WERI-Rb-1 (cell line): ENCODE measurements at regions not wholly inside any gene's neighbourhood (a gene's known extent, or its start where the extent isn't known, plus 50 kb on each side); places are given as distances from the start of the nearest gene placed in this dataset.
"Not testable (repeated sequence)": the region's sequence is repeated elsewhere in the genome, so short reads cannot be mapped to it uniquely, and the experiment has no call there.

Experiments used
- DNase-seq: peaks from one replicate; pipeline ENCODE4 v3.0.0-alpha.2; 2020
- H3K27ac ChIP-seq: fragments of 250-450 bp; sonication (Bioruptor Pico); 2 replicates; pipeline ENCODE4 v1.5.1; 2020; ENCODE audit warnings: mild to moderate bottlenecking, moderate library complexity
- H3K27me3 ChIP-seq: fragments of 250-450 bp; sonication (Bioruptor Pico); 2 replicates; pipeline ENCODE4 v1.5.1; 2021; ENCODE audit warnings: mild to moderate bottlenecking, low read depth, moderate library complexity; ENCODE audit not compliant: insufficient read depth, severe bottlenecking
- H3K36me3 ChIP-seq: fragments of 250-450 bp; sonication (Bioruptor Pico); 2 replicates; pipeline ENCODE4 v1.5.1; 2020; ENCODE audit warnings: mild to moderate bottlenecking, moderate library complexity
- H3K4me3 ChIP-seq: 2 replicates; pipeline ENCODE4 v1.5.1; 2011; ENCODE audit warnings: low read depth, mild to moderate bottlenecking, control low read depth, low read length
- H3K9me3 ChIP-seq: fragments of 250-450 bp; sonication (Bioruptor Pico); 2 replicates; pipeline ENCODE4 v1.5.1; 2021; ENCODE audit warnings: mild to moderate bottlenecking, moderate library complexity; ENCODE audit not compliant: severe bottlenecking
- CTCF ChIP-seq: IDR thresholded peaks from 2 replicates; pipeline ENCODE4 v1.5.1; 2011; ENCODE audit warnings: low read depth, mild to moderate bottlenecking, control low read depth, inconsistent platforms, low read length

GRCh38 chr1:68868606-68869005 lies 371.7 kb upstream of the DEPDC1 start:
- H3K4me3 ChIP-seq = no peak overlapping the region
- TF ChIP-seq CTCF = no peak
- no peaks in the 10 kb centered on the region for H3K36me3 ChIP-seq
- no peaks in the 10 kb centered on the region for H3K9me3 ChIP-seq
- DNase-seq = no peak
- H3K27me3 ChIP-seq = no peaks in the 10 kb centered on the region
- H3K27ac ChIP-seq = no peak overlapping the region

GRCh38 chr1:68873144-68873543 lies 376.3 kb upstream of the DEPDC1 start:
- no peak for DNase-seq
- H3K27ac ChIP-seq = no peak overlapping the region
- no peaks in the 10 kb centered on the region for H3K9me3 ChIP-seq
- TF ChIP-seq CTCF = no peak
- H3K36me3 ChIP-seq = no peaks in the 10 kb centered on the region
- no peak overlapping the region for H3K4me3 ChIP-seq
- no peaks in the 10 kb centered on the region for H3K27me3 ChIP-seq

- not testable (repeated sequence) for DNase-seq, H3K27ac ChIP-seq, H3K4me3 ChIP-seq, H3K9me3 ChIP-seq, H3K36me3 ChIP-seq, H3K27me3 ChIP-seq
Observed at GRCh38 chr1:68881330-68882194, 384.7 kb upstream of the DEPDC1 start.

GRCh38 chr1:68889471-68889870 lies 392.6 kb upstream of the DEPDC1 start:
- TF ChIP-seq CTCF = no peak
- Histone ChIP-seq H3K27me3 (no peaks in the 10 kb centered on the region), H3K27ac (no peak overlapping the region), H3K4me3 (no peak overlapping the region), H3K9me3 (no peaks in the 10 kb centered on the region), H3K36me3 (no peaks in the 10 kb centered on the region)
- DNase-seq = no peak

GRCh38 chr1:68890736-68891135 lies 393.9 kb upstream of the DEPDC1 start:
- TF ChIP-seq CTCF = no peak
- DNase-seq = no peak
- Histone ChIP-seq H3K4me3 (no peak overlapping the region), H3K9me3 (no peaks in the 10 kb centered on the region), H3K27ac (no peak overlapping the region), H3K36me3 (no peaks in the 10 kb centered on the region), H3K27me3 (no peaks in the 10 kb centered on the region)

GRCh38 chr1:68904477-68904876 lies 407.6 kb upstream of the DEPDC1 start:
- no peaks in the 10 kb centered on the region for H3K9me3 ChIP-seq
- no peak overlapping the region for H3K27ac ChIP-seq
- no peak for DNase-seq
- no peaks in the 10 kb centered on the region for H3K27me3 ChIP-seq
- H3K36me3 ChIP-seq = no peaks in the 10 kb centered on the region
- TF ChIP-seq CTCF = no peak
- no peak overlapping the region for H3K4me3 ChIP-seq
